Fibroblast of skin of left quadriceps (primary cell): ENCODE measurements at regions not wholly inside any gene's neighbourhood (a gene's known extent, or its start where the extent isn't known, plus 50 kb on each side); places are given as distances from the start of the nearest gene placed in this dataset.

ENCODE experiments used
- DNase-seq, 2 experiments: peaks; one replicate each; pipeline ENCODE4 v3.0.0-alpha.2; 2013; ENCODE audit warnings: low read depth in 2 of 2

DNA sequence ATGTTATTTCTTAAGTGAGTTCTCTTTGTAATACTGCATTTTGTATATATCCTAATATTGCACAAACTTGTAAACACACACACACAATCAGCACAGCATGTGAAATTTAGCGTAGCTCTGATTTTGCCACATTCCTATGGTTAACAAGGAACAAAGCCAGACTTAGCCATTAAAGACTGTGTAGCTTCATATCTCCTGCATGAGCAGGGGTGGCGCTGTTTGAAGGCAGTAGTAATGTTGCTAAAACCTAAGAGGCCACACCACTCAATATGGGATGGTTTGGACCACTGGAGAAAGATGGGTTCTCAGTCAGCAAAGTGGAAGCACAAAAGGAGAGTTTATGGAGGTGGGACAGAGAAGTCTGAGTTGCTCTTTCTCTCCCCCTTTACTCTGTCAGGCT, 61.1 kb upstream of the RND3 start:
- DNase-seq: no peak

DNA sequence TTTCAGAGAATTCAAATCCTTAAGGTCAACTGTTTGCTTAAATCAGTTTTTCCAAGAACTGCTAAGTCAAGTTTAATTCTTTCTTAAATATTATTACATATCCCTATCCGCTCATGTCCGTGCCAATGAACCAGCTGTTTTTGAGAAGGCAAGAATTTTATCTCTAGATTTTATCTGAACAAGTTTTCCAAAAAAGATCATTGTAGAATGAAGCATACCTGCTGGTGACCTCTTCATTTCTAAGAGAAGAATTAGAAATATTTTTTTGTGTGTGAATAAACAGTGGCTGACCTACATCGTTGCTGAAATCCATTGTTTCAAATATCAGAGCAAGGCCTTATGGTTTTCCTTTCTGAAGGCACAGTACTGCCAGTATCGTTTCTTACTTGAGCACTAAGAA, 58.4 kb upstream of the RND3 start:
- DNase-seq: no peak

DNA sequence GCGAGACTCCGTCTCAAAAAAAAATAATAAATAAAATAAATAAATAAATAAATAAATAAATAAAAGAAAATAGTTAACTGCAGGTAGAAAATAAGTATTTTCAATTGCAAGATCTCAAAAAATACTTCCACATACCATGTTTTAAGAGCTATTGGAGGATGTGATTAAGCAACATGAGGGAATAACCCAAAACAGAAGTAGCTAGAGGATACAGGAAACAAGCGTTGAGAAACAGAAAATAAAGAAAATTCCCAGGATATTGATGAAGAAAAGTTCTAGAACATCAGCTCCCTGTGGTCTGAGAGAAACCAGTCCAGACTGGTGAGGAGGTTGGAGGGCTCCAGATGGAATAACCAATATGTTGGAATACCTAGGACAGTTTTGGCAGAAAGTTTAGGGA, 57.3 kb upstream of the RND3 start:
- no peak for DNase-seq

DNA sequence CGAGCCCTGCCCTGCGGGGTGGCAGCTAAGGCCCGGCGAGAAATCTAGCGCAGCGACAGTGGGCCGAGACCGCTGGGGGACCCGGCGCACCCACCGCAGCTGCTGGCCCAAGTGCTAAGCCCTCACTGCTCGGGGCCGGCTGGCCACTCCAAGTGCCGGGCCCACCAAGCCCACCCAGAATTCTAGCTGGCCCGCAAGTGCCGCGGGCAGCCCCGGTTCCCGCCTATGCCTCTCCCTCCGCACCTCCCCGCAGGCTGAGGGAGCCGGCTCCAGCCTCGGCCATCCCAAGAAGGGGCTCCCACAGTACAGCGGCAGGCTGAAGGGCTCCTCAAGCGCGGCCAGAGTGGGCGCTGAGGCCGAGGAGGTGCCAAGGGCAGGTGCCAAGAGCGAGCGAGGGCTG, 55.2 kb upstream of the RND3 start:
- DNase-seq: no peak

DNA sequence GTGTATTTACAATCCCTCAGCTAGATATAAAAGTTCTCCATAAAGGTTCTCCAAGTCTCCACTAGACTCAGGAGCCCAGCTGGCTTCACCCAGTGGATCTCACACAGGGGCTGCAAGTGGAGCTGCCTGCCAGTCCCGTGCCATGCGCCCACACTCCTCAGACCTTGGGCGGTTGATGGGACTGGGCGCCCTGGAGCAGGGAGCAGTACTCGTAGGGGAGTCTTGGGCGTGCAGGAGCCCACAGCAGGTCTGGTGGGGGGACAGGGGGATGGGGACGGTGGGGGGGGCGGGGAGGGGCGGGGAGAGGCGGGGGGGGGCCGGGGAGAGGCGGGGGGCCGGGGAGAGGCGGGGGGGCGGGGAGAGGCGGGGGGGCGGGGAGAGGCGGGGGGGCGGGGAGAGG, 54.7 kb upstream of the RND3 start:
- DNase-seq: no peak

DNA sequence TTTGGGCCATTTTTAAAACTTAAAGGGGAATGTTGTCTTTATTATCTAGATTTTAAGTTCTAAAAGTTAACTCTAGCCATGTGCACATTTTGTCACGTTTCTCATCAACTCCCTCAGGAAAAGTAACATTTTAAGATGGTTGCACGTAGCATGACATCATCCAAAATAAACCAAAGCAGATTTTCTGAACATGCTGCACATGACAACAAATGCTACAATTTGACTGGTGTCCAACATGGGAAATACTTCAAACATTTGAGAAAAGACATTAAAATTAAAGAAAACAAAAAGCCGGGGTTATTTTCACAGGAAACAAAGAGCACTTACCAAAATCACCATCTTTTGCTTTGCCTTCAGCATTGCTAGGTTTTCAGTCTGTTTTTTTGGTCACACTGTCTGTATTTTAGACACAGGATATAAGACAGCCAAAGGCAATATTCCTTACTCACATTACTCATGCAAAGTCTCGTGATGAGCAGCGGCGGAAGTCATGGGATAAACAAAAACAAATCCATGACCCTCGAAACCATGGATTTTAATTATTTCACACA, 51.3 kb upstream of the RND3 start:
- peak; percentile 58 to 66 for DNase-seq
